ENCODE measurements at regions not wholly inside any gene's neighbourhood (a gene's known extent, or its start where the extent isn't known, plus 50 kb on each side); places are given as distances from the start of the nearest gene placed in this dataset.

DNA sequence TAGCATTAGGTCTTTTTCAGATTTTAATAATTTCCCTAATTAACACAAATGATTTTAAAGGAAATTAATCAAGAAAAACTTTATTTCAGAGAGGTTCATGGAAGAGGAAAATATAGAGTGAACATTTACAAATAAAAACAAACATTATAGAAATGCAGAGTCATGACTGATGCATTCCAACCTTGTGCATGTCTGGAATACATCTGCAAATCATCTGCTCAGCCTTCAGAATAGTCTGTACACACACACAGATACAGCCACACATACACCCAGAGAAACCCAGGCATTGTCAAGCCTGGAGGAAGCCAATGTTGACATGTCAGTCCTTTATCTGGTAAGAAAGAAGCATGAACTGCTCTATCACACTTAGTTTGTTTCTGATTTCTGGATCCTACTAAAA lies 61.3 kb upstream of the NFKB1 start:
- TF ChIP-seq POLR2A (IDR thresholded peaks at IDR 0.05) (no peak), EP300 (IDR thresholded peaks at IDR 0.05) (no peak)
